A549 (cell line): ENCODE measurements at regions not wholly inside any gene's neighbourhood (a gene's known extent, or its start where the extent isn't known, plus 50 kb on each side); places are given as distances from the start of the nearest gene placed in this dataset.

ENCODE experiments used
- ATAC-seq, 2 experiments: fragments of 200-7000 bp in 1 of 2; fragments of >200 bp in 1 of 2; cut with Nextera tagmentation in 1 of 2; cut with Tn5 transposase in 1 of 2; 3 replicates each; pipeline versions ENCODE4 v1.8.0 to v1.9.1; 2018 to 2020; ENCODE audit warnings: mild to moderate bottlenecking in 1 of 2, moderate library complexity in 1 of 2
- CTCF ChIA-PET: fragments of 300-600 bp; sonication (Branson Sonifier 250); formaldehyde crosslinking; extraction: SDS; loops from one replicate; lab custom pipeline; 2021; ENCODE audit warnings: antibody characterized with exemption, inconsistent platforms; lab: Yijun Ruan, JAX
- POLR2A ChIA-PET: fragments of 350-600 bp; formaldehyde crosslinking; extraction: SDS; loops from one replicate; lab custom pipeline; 2021; ENCODE audit warnings: antibody characterized with exemption, inconsistent platforms; lab: Yijun Ruan, JAX
- DNase-seq, 2 experiments: peaks; one replicate each; pipeline versions ENCODE4 v3.0.0 to v3.0.0-alpha.2; 2011 to 2016; ENCODE audit warnings: low read depth in 1 of 2, low spot score in 1 of 2
- FAIRE-seq: peaks from 2 replicates; lab custom pipeline; 2011; peaks lifted over from hg19 to GRCh38; lab: Jason Lieb, UNC
- H3K27ac ChIP-seq, 2 experiments: fragments of >200 bp; sonication (Bioruptor Twin); formaldehyde crosslinking; 3 replicates each; pipeline ENCODE4 v1.5.1; 2016 to 2017
- H3K4me1 ChIP-seq: fragments of >200 bp; sonication (Bioruptor Twin); formaldehyde crosslinking; 3 replicates; pipeline ENCODE4 v1.6.1; 2016
- H3K4me2 ChIP-seq: fragments of >200 bp; sonication (Bioruptor Twin); formaldehyde crosslinking; 3 replicates; pipeline ENCODE4 v1.6.1; 2016
- H3K4me3 ChIP-seq: fragments of >200 bp; sonication (Bioruptor Twin); formaldehyde crosslinking; 3 replicates; pipeline ENCODE4 v1.5.1; 2016
- H3K9me3 ChIP-seq: fragments of >200 bp; sonication (Bioruptor Twin); formaldehyde crosslinking; 3 replicates; pipeline ENCODE4 v1.6.1; 2016
- CBX8 ChIP-seq: fragments of 200-600 bp; sonication (generic); IDR thresholded peaks from 2 replicates; pipeline ENCODE4 v1.6.1; 2016
- CHD2 ChIP-seq: fragments of 150-350 bp; IDR thresholded peaks from 2 replicates; pipeline ENCODE4 v1.6.1; 2014; ENCODE audit warnings: low read length; ENCODE audit not compliant: partially characterized antibody
- ESRRA ChIP-seq: fragments of 150-350 bp; IDR thresholded peaks from 2 replicates; pipeline ENCODE4 v1.6.1; 2014; ENCODE audit warnings: mild to moderate bottlenecking, low read length, borderline replicate concordance
- GATA3 ChIP-seq: IDR thresholded peaks from 2 replicates; pipeline ENCODE4 v1.6.1; 2012; ENCODE audit warnings: borderline replicate concordance
- JUN ChIP-seq, 2 experiments: fragments of >200 bp; sonication (Bioruptor Twin); formaldehyde crosslinking; IDR thresholded peaks; 2 replicates in 1 of 2; 3 replicates in 1 of 2; pipeline ENCODE4 v1.6.1; 2016 to 2017
- NPAS2 ChIP-seq: fragments of 250-450 bp; sonication (Bioruptor Pico); IDR thresholded peaks from 2 replicates; pipeline ENCODE4 v1.8.0; 2022; ENCODE audit warnings: mild to moderate bottlenecking, moderate library complexity, borderline replicate concordance
- NR3C1 ChIP-seq: fragments of >200 bp; sonication (Bioruptor Twin); formaldehyde crosslinking; IDR thresholded peaks from 3 replicates; pipeline ENCODE4 v1.6.1; 2017
- PHF8 ChIP-seq: fragments of 200-600 bp; sonication (generic); IDR thresholded peaks from 2 replicates; pipeline ENCODE4 v1.6.1; 2016; ENCODE audit warnings: low read depth, mild to moderate bottlenecking, antibody characterized with exemption, moderate library complexity, borderline replicate concordance
- POLR2A ChIP-seq: IDR thresholded peaks from 2 replicates; pipeline ENCODE4 v1.6.1; 2012; ENCODE audit warnings: mild to moderate bottlenecking, low read length
- RARB ChIP-seq: fragments of 250-450 bp; sonication (Bioruptor Pico); IDR thresholded peaks from 2 replicates; pipeline ENCODE4 v1.8.0; 2021; ENCODE audit warnings: mild to moderate bottlenecking, moderate library complexity
- WGBS: methylation state at CpG from one replicate; pipeline ENCODE4 v1.1.6; 2017; ENCODE audit errors: missing lambda C conversion rate; 5-methylcytosine and 5-hydroxymethylcytosine counted together
- TF ChIP-seq, protein P1 (sequence below): fragments of >200 bp; sonication (Bioruptor Twin); formaldehyde crosslinking; IDR thresholded peaks from 3 replicates; pipeline ENCODE4 v1.5.1; 2016
- TF ChIP-seq, protein P2 (sequence below): fragments of 250-450 bp; sonication (Bioruptor Pico); IDR thresholded peaks from 2 replicates; pipeline ENCODE4 v1.5.0; 2020; ENCODE audit warnings: low read depth, mild to moderate bottlenecking, moderate library complexity
- TF ChIP-seq, protein P3 (sequence below): fragments of >200 bp; sonication (Bioruptor Twin); formaldehyde crosslinking; IDR thresholded peaks from 3 replicates; pipeline ENCODE4 v1.6.1; 2016
- TF ChIP-seq, protein P4 (sequence below): fragments of 250-450 bp; sonication (Bioruptor Pico); IDR thresholded peaks from 2 replicates; pipeline ENCODE4 v1.5.0; 2021; ENCODE audit warnings: mild to moderate bottlenecking, moderate library complexity, borderline replicate concordance
- TF ChIP-seq, protein P5 (sequence below): fragments of 450-650 bp; IDR thresholded peaks from 2 replicates; pipeline ENCODE4 v1.6.1; 2014; ENCODE audit warnings: antibody characterized with exemption

DNA sequence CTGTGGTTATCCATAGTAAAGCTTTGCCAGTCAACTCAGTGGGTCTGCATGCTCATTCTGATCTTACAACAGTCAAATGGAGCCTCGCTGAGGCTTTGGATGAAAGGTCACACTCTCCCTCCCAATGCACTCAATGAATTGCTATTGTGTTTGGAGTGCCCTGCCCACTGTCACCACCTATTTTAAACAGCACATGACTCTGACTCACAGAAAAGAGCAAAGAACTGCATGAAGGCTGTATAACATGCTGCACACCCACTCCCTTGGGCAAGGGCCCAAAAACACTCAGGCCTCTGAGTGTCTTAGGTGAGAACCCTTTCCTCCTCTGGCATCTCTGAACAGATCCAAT is 118.7 kb upstream of the CCDC112 start (continued):
- TF ChIP-seq, protein P1, sequence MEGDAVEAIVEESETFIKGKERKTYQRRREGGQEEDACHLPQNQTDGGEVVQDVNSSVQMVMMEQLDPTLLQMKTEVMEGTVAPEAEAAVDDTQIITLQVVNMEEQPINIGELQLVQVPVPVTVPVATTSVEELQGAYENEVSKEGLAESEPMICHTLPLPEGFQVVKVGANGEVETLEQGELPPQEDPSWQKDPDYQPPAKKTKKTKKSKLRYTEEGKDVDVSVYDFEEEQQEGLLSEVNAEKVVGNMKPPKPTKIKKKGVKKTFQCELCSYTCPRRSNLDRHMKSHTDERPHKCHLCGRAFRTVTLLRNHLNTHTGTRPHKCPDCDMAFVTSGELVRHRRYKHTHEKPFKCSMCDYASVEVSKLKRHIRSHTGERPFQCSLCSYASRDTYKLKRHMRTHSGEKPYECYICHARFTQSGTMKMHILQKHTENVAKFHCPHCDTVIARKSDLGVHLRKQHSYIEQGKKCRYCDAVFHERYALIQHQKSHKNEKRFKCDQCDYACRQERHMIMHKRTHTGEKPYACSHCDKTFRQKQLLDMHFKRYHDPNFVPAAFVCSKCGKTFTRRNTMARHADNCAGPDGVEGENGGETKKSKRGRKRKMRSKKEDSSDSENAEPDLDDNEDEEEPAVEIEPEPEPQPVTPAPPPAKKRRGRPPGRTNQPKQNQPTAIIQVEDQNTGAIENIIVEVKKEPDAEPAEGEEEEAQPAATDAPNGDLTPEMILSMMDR = no peak
- TF ChIP-seq, protein P2, sequence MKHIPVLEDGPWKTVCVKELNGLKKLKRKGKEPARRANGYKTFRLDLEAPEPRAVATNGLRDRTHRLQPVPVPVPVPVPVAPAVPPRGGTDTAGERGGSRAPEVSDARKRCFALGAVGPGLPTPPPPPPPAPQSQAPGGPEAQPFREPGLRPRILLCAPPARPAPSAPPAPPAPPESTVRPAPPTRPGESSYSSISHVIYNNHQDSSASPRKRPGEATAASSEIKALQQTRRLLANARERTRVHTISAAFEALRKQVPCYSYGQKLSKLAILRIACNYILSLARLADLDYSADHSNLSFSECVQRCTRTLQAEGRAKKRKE (CRISPR knock-in tag) = no peak
- no peak for TF ChIP-seq CBX8
- TF ChIP-seq POLR2A = no peak
- TF ChIP-seq, protein P3, sequence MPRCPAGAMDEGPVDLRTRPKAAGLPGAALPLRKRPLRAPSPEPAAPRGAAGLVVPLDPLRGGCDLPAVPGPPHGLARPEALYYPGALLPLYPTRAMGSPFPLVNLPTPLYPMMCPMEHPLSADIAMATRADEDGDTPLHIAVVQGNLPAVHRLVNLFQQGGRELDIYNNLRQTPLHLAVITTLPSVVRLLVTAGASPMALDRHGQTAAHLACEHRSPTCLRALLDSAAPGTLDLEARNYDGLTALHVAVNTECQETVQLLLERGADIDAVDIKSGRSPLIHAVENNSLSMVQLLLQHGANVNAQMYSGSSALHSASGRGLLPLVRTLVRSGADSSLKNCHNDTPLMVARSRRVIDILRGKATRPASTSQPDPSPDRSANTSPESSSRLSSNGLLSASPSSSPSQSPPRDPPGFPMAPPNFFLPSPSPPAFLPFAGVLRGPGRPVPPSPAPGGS = no peak
- no peak for TF ChIP-seq RARB (CRISPR knock-in tag)
- no peak for TF ChIP-seq JUN (IDR thresholded peaks at IDR 0.05)
- TF ChIP-seq, protein P4, sequence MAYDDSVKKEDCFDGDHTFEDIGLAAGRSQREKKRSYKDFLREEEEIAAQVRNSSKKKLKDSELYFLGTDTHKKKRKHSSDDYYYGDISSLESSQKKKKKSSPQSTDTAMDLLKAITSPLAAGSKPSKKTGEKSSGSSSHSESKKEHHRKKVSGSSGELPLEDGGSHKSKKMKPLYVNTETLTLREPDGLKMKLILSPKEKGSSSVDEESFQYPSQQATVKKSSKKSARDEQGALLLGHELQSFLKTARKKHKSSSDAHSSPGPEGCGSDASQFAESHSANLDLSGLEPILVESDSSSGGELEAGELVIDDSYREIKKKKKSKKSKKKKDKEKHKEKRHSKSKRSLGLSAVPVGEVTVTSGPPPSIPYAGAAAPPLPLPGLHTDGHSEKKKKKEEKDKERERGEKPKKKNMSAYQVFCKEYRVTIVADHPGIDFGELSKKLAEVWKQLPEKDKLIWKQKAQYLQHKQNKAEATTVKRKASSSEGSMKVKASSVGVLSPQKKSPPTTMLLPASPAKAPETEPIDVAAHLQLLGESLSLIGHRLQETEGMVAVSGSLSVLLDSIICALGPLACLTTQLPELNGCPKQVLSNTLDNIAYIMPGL (CRISPR knock-in tag) = no peak
- TF ChIP-seq, all 56 proteins: peak for 0

DNA sequence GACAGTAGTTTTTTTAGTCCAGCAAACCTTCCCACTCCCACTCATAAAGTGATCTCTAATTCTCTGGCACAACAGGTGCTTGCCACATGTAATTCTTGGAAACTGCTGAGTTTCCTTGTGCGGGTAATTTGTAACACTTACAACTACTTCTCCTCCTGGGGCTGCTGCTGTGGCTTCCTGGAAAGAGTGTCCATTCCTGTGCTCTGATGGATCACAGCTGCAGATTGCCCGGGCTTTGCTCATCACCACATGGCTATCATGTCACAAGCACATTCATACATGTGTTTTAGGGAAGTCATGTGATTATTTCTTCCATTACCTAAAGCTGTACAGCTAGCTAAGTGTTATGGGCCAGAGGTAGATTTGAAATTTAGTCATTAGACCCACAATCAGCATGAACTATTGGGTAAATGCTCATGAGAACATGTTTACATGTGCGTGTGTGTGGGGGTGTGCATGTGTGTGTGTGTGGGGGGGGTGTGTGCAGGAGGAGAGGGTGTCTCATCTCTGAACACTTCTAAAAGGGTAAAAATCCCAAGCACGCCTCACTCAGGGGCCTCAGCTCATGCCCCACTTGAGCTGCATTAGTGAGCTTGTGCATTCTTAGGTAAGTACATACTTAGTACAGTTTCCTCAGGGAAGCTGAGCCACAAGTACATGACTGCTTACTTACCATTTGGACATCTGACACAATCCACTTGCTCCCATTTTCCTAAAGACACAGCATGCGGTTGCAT is 118.1 kb upstream of the CCDC112 start:
- TF ChIP-seq CHD2 = no peak
- TF ChIP-seq ESRRA = no peak
- TF ChIP-seq, protein P5, sequence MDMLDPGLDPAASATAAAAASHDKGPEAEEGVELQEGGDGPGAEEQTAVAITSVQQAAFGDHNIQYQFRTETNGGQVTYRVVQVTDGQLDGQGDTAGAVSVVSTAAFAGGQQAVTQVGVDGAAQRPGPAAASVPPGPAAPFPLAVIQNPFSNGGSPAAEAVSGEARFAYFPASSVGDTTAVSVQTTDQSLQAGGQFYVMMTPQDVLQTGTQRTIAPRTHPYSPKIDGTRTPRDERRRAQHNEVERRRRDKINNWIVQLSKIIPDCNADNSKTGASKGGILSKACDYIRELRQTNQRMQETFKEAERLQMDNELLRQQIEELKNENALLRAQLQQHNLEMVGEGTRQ = no peak
- Histone ChIP-seq H3K27ac (peak overlapping the region; percentile 38 to 65; a peak in 4 of 6 replicates), H3K9me3 (no peaks in the 10 kb centered on the region), H3K4me3 (no peak overlapping the region), H3K4me1 (peaks cover 17% of the 10 kb centered on the region; the same call in 2 of the 3 replicates), H3K4me2 (peak overlapping the region; percentile 49)
- ChIA-PET CTCF (interaction anchor here (0.7 to 1.9 kb wide), 5 partner anchors 12 to 66 kb away, joined by 3 to 7 read pairs (median 4); no protein-coding TSS in a partner anchor), POLR2A (no interaction called here)
- no peak for FAIRE-seq
- DNase-seq = no peak
- WGBS = 73% methylated on average over 5 of the region's 5 CpGs
- ATAC-seq = peak; percentile 32 to 51; a peak in 4 of 6 replicates

DNA sequence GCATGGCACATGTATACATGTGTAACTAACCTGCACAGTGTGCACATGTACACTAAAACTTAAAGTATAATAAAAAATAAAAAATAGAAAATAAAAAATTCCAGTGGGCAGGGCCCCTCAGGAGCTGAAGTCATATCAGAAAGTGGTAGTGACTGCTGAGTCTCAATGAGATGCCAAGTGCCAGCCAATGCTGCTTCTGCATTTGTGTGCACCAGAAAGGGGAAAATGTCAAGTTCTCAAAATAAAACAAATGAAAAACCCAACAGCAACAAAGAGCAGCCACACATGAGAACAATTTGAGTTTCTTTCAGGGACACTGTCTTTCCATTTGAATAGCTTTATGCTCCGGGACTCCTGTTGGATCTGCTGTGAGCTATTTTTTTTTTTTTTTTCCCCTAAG is 117.2 kb upstream of the CCDC112 start:
- Histone ChIP-seq H3K4me3 (no peak overlapping the region), H3K9me3 (no peaks in the 10 kb centered on the region), H3K27ac (no peak overlapping the region), H3K4me1 (peaks cover 16% of the 10 kb centered on the region; the same call in 2 of the 3 replicates), H3K4me2 (no peak overlapping the region)
- POLR2A ChIA-PET = no interaction called here
- FAIRE-seq (no peak), ATAC-seq (no peak), DNase-seq (no peak)
- CTCF ChIA-PET = interaction anchor here (1.3 to 1.8 kb wide), 2 partner anchors 28 to 59 kb away, joined by 3 to 4 read pairs; no protein-coding TSS in a partner anchor
- 84% methylated on average over 1 of the region's 1 CpG for WGBS
- no peak for TF ChIP-seq PHF8
- TF ChIP-seq NPAS2 (CRISPR knock-in tag) = no peak
- no peak for TF ChIP-seq GATA3
- TF ChIP-seq NR3C1 = no peak
